Smooth muscle cell (in vitro differentiated cells): ENCODE measurements at regions not wholly inside any gene's neighbourhood (a gene's known extent, or its start where the extent isn't known, plus 50 kb on each side); places are given as distances from the start of the nearest gene placed in this dataset.

Experiments
- DNase-seq: peaks from one replicate; lab custom pipeline; 2025; ENCODE audit not compliant: unreplicated experiment; lab: John Stamatoyannopoulos, UW
- H2AFZ ChIP-seq: fragments of 200-600 bp; sonication (generic); 2 replicates; pipeline ENCODE4 v1.6.0; 2016; ENCODE audit warnings: antibody characterized with exemption, low read depth, mild to moderate bottlenecking
- H3F3A ChIP-seq: fragments of 200-600 bp; sonication (generic); 2 replicates; pipeline ENCODE4 v1.6.0; 2017; ENCODE audit warnings: antibody characterized with exemption, low read depth
- H3K27ac ChIP-seq: fragments of 200-600 bp; sonication (generic); 2 replicates; pipeline ENCODE4 v1.5.1; 2016; ENCODE audit warnings: low read depth, mild to moderate bottlenecking
- H3K27me3 ChIP-seq: fragments of 200-600 bp; sonication (generic); 2 replicates; pipeline ENCODE4 v1.6.1; 2016; ENCODE audit warnings: low read depth, mild to moderate bottlenecking
- H3K36me3 ChIP-seq: fragments of 200-600 bp; sonication (generic); 2 replicates; pipeline ENCODE4 v1.5.1; 2016; ENCODE audit warnings: low read depth
- H3K4me1 ChIP-seq: fragments of 200-600 bp; sonication (generic); 2 replicates; pipeline ENCODE4 v1.5.1; 2016; ENCODE audit warnings: low read depth
- H3K4me2 ChIP-seq: fragments of 200-600 bp; sonication (generic); 2 replicates; pipeline ENCODE4 v1.6.0; 2016; ENCODE audit warnings: mild to moderate bottlenecking
- H3K4me3 ChIP-seq: fragments of 200-600 bp; sonication (generic); 2 replicates; pipeline ENCODE4 v1.5.1; 2016; ENCODE audit warnings: mild to moderate bottlenecking
- H3K79me2 ChIP-seq: fragments of 200-600 bp; sonication (generic); 2 replicates; pipeline ENCODE4 v1.6.0; 2016; ENCODE audit warnings: low read depth, mild to moderate bottlenecking
- H3K9ac ChIP-seq: fragments of 200-600 bp; sonication (generic); 2 replicates; pipeline ENCODE4 v1.6.0; 2016; ENCODE audit warnings: low read depth
- H3K9me3 ChIP-seq: fragments of 200-600 bp; sonication (generic); replicated peaks from 2 replicates; pipeline ENCODE4 v1.5.1; 2016; ENCODE audit warnings: low read depth
- H4K20me1 ChIP-seq: fragments of 200-600 bp; sonication (generic); 2 replicates; pipeline ENCODE4 v1.6.0; 2016; ENCODE audit warnings: low read depth
- CTCF ChIP-seq: fragments of 200-600 bp; sonication (generic); IDR thresholded peaks from 2 replicates; pipeline ENCODE4 v1.5.1; 2017; ENCODE audit warnings: borderline replicate concordance, mild to moderate bottlenecking, antibody characterized with exemption; ENCODE audit not compliant: insufficient read depth, poor library complexity, severe bottlenecking
- WGBS: methylation state at CpG from one replicate; pipeline ENCODE4 v1.1.7; 2016; ENCODE audit warnings: low lambda C conversion rate; 5-methylcytosine and 5-hydroxymethylcytosine counted together

DNA sequence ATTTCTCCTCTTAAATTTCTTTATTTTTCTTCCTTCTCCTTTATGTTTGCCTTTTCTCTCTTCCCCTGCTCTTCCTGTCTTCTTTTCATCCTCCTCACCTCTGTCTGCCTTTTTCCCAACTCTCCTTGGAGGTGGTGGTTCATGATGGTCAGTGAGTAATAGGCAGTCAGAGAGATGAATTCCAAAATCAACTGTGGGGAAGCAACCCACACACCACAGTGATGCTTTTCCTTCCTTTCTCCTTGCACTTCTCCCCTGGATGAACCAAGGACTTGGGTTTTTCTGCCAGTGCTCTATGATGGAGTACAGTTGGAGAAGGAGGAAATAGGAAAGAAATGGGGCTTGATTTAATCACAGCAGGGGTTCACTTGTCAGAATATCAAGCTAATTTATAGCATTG lies 153.8 kb downstream of the DCK start:
- no peak overlapping the region for H3K9ac ChIP-seq
- H2AFZ ChIP-seq, result no peak overlapping the region
- no peaks in the 10 kb centered on the region for H3K79me2 ChIP-seq
- no peak overlapping the region for H3K4me3 ChIP-seq
- H3K36me3 ChIP-seq, result no peaks in the 10 kb centered on the region
- H3K4me2 ChIP-seq, result no peak overlapping the region
- H3K27ac ChIP-seq, result no peak overlapping the region
- no peaks in the 10 kb centered on the region for H3K27me3 ChIP-seq
- H3F3A ChIP-seq, result no peaks in the 10 kb centered on the region
- H4K20me1 ChIP-seq, result no peaks in the 10 kb centered on the region
- no peaks in the 10 kb centered on the region for H3K9me3 ChIP-seq
- no peaks in the 10 kb centered on the region for H3K4me1 ChIP-seq
- no peak for DNase-seq
- no peak for TF ChIP-seq CTCF

- Histone ChIP-seq H3K4me3 (no peak overlapping the region), H3K27ac (no peak overlapping the region), H4K20me1 (no peaks in the 10 kb centered on the region), H2AFZ (no peak overlapping the region), H3K4me1 (no peaks in the 10 kb centered on the region), H3F3A (no peaks in the 10 kb centered on the region), H3K9me3 (no peaks in the 10 kb centered on the region), H3K79me2 (no peaks in the 10 kb centered on the region), H3K27me3 (no peaks in the 10 kb centered on the region), H3K4me2 (no peak overlapping the region), H3K36me3 (no peaks in the 10 kb centered on the region), H3K9ac (no peak overlapping the region)
- DNase-seq, result no peak
- WGBS, result 90% methylated on average over 1 of the region's 1 CpG
- no peak for TF ChIP-seq CTCF
These were observed 155.1 kb downstream of the DCK start for GRCh38 chr4:71148545-71148944.

- no peaks in the 10 kb centered on the region for H3K4me1 ChIP-seq
- no peak overlapping the region for H3K27ac ChIP-seq
- H3K27me3 ChIP-seq, result no peaks in the 10 kb centered on the region
- H3K9ac ChIP-seq, result no peak overlapping the region
- no peak overlapping the region for H2AFZ ChIP-seq
- no peak overlapping the region for H3K4me2 ChIP-seq
- no peaks in the 10 kb centered on the region for H4K20me1 ChIP-seq
- no peaks in the 10 kb centered on the region for H3K36me3 ChIP-seq
- H3K79me2 ChIP-seq, result no peaks in the 10 kb centered on the region
- no peak overlapping the region for H3K4me3 ChIP-seq
- no peak for TF ChIP-seq CTCF
- no peaks in the 10 kb centered on the region for H3F3A ChIP-seq
- H3K9me3 ChIP-seq, result no peaks in the 10 kb centered on the region
- no peak for DNase-seq
- 91% methylated on average over 2 of the region's 2 CpGs for WGBS
These were observed 157.6 kb downstream of the DCK start for GRCh38 chr4:71151054-71151453.

DNA sequence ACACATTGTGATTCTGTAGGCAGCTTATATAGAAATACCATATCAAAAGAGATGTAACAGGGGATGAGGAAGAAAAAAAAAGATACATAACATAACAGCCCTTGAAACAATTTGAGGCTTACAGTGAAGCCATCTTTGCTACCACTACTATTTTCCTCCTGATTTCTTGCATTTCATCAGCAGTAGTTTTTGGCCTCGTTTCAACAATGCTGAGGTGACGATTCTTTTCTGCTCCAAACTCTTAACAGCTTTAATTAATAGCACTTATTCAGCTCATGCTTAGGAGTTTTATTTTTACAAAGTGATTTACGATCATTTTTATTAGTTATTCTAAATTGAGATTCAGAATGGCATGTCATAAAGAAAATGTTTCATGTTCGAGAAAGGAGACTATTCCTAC lies 163.2 kb downstream of the DCK start:
- 63% methylated on average over 4 of the region's 4 CpGs for WGBS
- H3K4me2 ChIP-seq, result no peak overlapping the region
- TF ChIP-seq CTCF, result no peak
- no peak overlapping the region for H3K27ac ChIP-seq
- H3F3A ChIP-seq, result no peaks in the 10 kb centered on the region
- H4K20me1 ChIP-seq, result no peaks in the 10 kb centered on the region
- no peak overlapping the region for H2AFZ ChIP-seq
- no peak overlapping the region for H3K9ac ChIP-seq
- H3K9me3 ChIP-seq, result no peaks in the 10 kb centered on the region
- H3K36me3 ChIP-seq, result no peaks in the 10 kb centered on the region
- H3K79me2 ChIP-seq, result no peaks in the 10 kb centered on the region
- H3K4me1 ChIP-seq, result no peaks in the 10 kb centered on the region
- no peaks in the 10 kb centered on the region for H3K27me3 ChIP-seq
- no peak for DNase-seq
- H3K4me3 ChIP-seq, result no peak overlapping the region
